Stomach (tissue), 4 donors: ENCODE measurements at regions not wholly inside any gene's neighbourhood (a gene's known extent, or its start where the extent isn't known, plus 50 kb on each side); places are given as distances from the start of the nearest gene placed in this dataset.

ENCODE experiments used
- CTCF ChIP-seq, 7 experiments: fragments of 450-650 bp in 4 of 7; fragments of 200-600 bp in 3 of 7; sonication (generic) in 3 of 7; IDR thresholded peaks; one replicate each; pipeline ENCODE4 v1.5.1; 2016 to 2019; ENCODE audit warnings: antibody characterized with exemption in 7 of 7, control low read depth in 2 of 7, mild to moderate bottlenecking in 1 of 7
- POLR2AphosphoS5 ChIP-seq, 3 donors: sonication (generic); formaldehyde crosslinking; IDR thresholded peaks; one replicate each; pipeline ENCODE4 v1.6.1; 2016; ENCODE audit warnings: antibody characterized with exemption in 3 of 3

GRCh38 chr21:17433730-17434129 lies 79.1 kb upstream of the CXADR start:
- TF ChIP-seq POLR2AphosphoS5 (IDR thresholded peaks at IDR 0.05), result no peak
- TF ChIP-seq CTCF (IDR thresholded peaks at IDR 0.05), result no peak
